ENCODE measurements at regions not wholly inside any gene's neighbourhood (a gene's known extent, or its start where the extent isn't known, plus 50 kb on each side); places are given as distances from the start of the nearest gene placed in this dataset.

- CTCF ChIA-PET: no interaction called here
- BruUV-seq (replicated peaks): no TSS peak
- in situ Hi-C loops (cut with HindIII; ENCODE audit: low pct_unique_long_range_greater_than_20kb, low sequenced_read_pairs): no loop called here
These were observed 267.2 kb upstream of the NREP start for GRCh38 chr5:112024221-112024620.

GRCh38 chr5:112023766-112024165 lies 266.8 kb upstream of the NREP start:
- no peak for DNase-seq (ENCODE audit: low read depth, low spot score)
- in situ Hi-C loops (cut with HindIII; ENCODE audit: low pct_unique_long_range_greater_than_20kb, low sequenced_read_pairs) (no loop called here), intact Hi-C loops (cut with micrococcal nuclease; ENCODE audit: unreplicated experiment) (no loop called here)
- no peak for TF ChIP-seq SIN3A (IDR thresholded peaks at IDR 0.05; ENCODE audit: borderline replicate concordance, insufficient read depth, low read depth, low read length)
- no peak for TF ChIP-seq CTCF (IDR thresholded peaks at IDR 0.05)
- TF ChIP-seq TCF7L2 (IDR thresholded peaks at IDR 0.05; ENCODE audit: low read depth, low read length): no peak
- no peak for TF ChIP-seq POLR2AphosphoS5 (IDR thresholded peaks at IDR 0.05; ENCODE audit: low read depth, low read length)
- TF ChIP-seq, protein P1, sequence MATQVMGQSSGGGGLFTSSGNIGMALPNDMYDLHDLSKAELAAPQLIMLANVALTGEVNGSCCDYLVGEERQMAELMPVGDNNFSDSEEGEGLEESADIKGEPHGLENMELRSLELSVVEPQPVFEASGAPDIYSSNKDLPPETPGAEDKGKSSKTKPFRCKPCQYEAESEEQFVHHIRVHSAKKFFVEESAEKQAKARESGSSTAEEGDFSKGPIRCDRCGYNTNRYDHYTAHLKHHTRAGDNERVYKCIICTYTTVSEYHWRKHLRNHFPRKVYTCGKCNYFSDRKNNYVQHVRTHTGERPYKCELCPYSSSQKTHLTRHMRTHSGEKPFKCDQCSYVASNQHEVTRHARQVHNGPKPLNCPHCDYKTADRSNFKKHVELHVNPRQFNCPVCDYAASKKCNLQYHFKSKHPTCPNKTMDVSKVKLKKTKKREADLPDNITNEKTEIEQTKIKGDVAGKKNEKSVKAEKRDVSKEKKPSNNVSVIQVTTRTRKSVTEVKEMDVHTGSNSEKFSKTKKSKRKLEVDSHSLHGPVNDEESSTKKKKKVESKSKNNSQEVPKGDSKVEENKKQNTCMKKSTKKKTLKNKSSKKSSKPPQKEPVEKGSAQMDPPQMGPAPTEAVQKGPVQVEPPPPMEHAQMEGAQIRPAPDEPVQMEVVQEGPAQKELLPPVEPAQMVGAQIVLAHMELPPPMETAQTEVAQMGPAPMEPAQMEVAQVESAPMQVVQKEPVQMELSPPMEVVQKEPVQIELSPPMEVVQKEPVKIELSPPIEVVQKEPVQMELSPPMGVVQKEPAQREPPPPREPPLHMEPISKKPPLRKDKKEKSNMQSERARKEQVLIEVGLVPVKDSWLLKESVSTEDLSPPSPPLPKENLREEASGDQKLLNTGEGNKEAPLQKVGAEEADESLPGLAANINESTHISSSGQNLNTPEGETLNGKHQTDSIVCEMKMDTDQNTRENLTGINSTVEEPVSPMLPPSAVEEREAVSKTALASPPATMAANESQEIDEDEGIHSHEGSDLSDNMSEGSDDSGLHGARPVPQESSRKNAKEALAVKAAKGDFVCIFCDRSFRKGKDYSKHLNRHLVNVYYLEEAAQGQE (IDR thresholded peaks at IDR 0.05; ENCODE audit: insufficient read depth in 1 of 2, low read depth in 2 of 2, low read length in 1 of 2): no peak
- ATAC-seq: no peak
- no peak overlapping the region for H3K4me3 ChIP-seq (ENCODE audit: low read depth in 2 of 2, low read length in 2 of 2)
- ChIA-PET CTCF (no interaction called here), POLR2A (no interaction called here)
- BruUV-seq (replicated peaks): no TSS peak
- H3K36me3 ChIP-seq (ENCODE audit: control insufficient read depth, insufficient read depth, low read length): no peaks in the 10 kb centered on the region
- no peak overlapping the region for H3K27ac ChIP-seq (ENCODE audit: low read length)
- H3K4me1 ChIP-seq (ENCODE audit: control insufficient read depth, insufficient read depth, low read length): no peaks in the 10 kb centered on the region
- H3K9me3 ChIP-seq (ENCODE audit: control insufficient read depth, insufficient read depth, low read depth, low read length): no peaks in the 10 kb centered on the region
- no peaks in the 10 kb centered on the region for H3K27me3 ChIP-seq (ENCODE audit: control insufficient read depth, insufficient read depth, low read length)

More at GRCh38 chr5:112024221-112024620, 267.2 kb upstream of the NREP start:
- ATAC-seq: no peak
- Histone ChIP-seq H3K27ac (ENCODE audit: low read length) (no peak overlapping the region), H3K27me3 (ENCODE audit: control insufficient read depth, insufficient read depth, low read length) (no peaks in the 10 kb centered on the region), H3K36me3 (ENCODE audit: control insufficient read depth, insufficient read depth, low read length) (no peaks in the 10 kb centered on the region), H3K4me3 (ENCODE audit: low read depth in 2 of 2, low read length in 2 of 2) (no peak overlapping the region), H3K9me3 (ENCODE audit: control insufficient read depth, insufficient read depth, low read depth, low read length) (no peaks in the 10 kb centered on the region), H3K4me1 (ENCODE audit: control insufficient read depth, insufficient read depth, low read length) (no peaks in the 10 kb centered on the region)
- intact Hi-C loops (cut with micrococcal nuclease; ENCODE audit: unreplicated experiment): no loop called here
- no peak for DNase-seq (ENCODE audit: low read depth, low spot score)
- TF ChIP-seq CTCF (IDR thresholded peaks at IDR 0.05) (no peak), SIN3A (IDR thresholded peaks at IDR 0.05; ENCODE audit: borderline replicate concordance, insufficient read depth, low read depth, low read length) (no peak), POLR2AphosphoS5 (IDR thresholded peaks at IDR 0.05; ENCODE audit: low read depth, low read length) (no peak), TCF7L2 (IDR thresholded peaks at IDR 0.05; ENCODE audit: low read depth, low read length) (no peak)
- TF ChIP-seq, protein P1 (IDR thresholded peaks at IDR 0.05; ENCODE audit: insufficient read depth in 1 of 2, low read depth in 2 of 2, low read length in 1 of 2): no peak
- POLR2A ChIA-PET: no interaction called here

Measured in Panc1 (cell line).